Endothelial cell of umbilical vein (primary cell): ENCODE measurements at regions not wholly inside any gene's neighbourhood (a gene's known extent, or its start where the extent isn't known, plus 50 kb on each side); places are given as distances from the start of the nearest gene placed in this dataset.

Source experiments
- BruUV-seq: library from RNA; stranded (reverse); fragments of 400-500 nt; replicated peaks from 2 replicates; lab custom pipeline; 2021; lab: Mats Ljungman, UMichigan
- CTCF ChIA-PET: fragments of 300-600, 350-600 bp; sonication (Branson Sonifier 250); formaldehyde crosslinking; loops from one replicate; lab custom pipeline; 2021; ENCODE audit warnings: antibody characterized with exemption, inconsistent platforms; lab: Charles Lee
- POLR2A ChIA-PET: fragments of 300-600, 350-600 bp; sonication (Branson Sonifier 250); formaldehyde crosslinking; loops from one replicate; lab custom pipeline; 2021; ENCODE audit warnings: antibody characterized with exemption, inconsistent platforms; lab: Charles Lee
- DNase-seq: peaks from one replicate; pipeline ENCODE4 v3.0.0-alpha.2; 2011; ENCODE audit warnings: low read depth, low spot score
- FAIRE-seq: peaks from 2 replicates; lab custom pipeline; 2011; peaks lifted over from hg19 to GRCh38; lab: Jason Lieb, UNC
- H2AFZ ChIP-seq: 2 replicates; pipeline ENCODE4 v1.6.0; 2012; ENCODE audit warnings: low read depth, low read length, control low read depth, inconsistent platforms
- H3K27ac ChIP-seq: 2 replicates; pipeline ENCODE4 v1.5.1; 2011; ENCODE audit warnings: low read depth, mild to moderate bottlenecking, control low read depth, low read length, moderate library complexity; ENCODE audit not compliant: insufficient read depth
- H3K27me3 ChIP-seq, 2 experiments: 2 replicates each; pipeline versions ENCODE4 v1.6.0 to v1.6.1; 2011; ENCODE audit warnings: low read length in 2 of 2, mixed read lengths in 1 of 2; ENCODE audit not compliant: control insufficient read depth in 2 of 2, insufficient read depth in 2 of 2
- H3K36me3 ChIP-seq, 2 experiments: 2 replicates in 1 of 2; 3 replicates in 1 of 2; pipeline ENCODE4 v1.5.1; 2011; ENCODE audit warnings: low read length in 2 of 2, mild to moderate bottlenecking in 1 of 2, moderate library complexity in 1 of 2; ENCODE audit not compliant: control insufficient read depth in 2 of 2, insufficient read depth in 2 of 2; ENCODE audit errors: extremely low read depth in 1 of 2
- H3K4me1 ChIP-seq: 3 replicates; pipeline ENCODE4 v1.5.1; 2011; ENCODE audit warnings: mild to moderate bottlenecking, low read length; ENCODE audit not compliant: control insufficient read depth, insufficient read depth; ENCODE audit errors: extremely low read depth
- H3K4me2 ChIP-seq: 2 replicates; pipeline ENCODE4 v1.6.1; 2011; ENCODE audit warnings: low read length, control low read depth, mixed read lengths; ENCODE audit not compliant: insufficient read depth
- H3K4me3 ChIP-seq, 3 experiments: fragments of 200-600 bp in 1 of 3; sonication (generic), shearing (Covaris generic) in 1 of 3; replicated peaks in 1 of 3; 2 replicates each; pipeline ENCODE4 v1.5.1; 2011 to 2016; ENCODE audit warnings: control low read depth in 3 of 3, low read length in 3 of 3, mild to moderate bottlenecking in 2 of 3, inconsistent platforms in 1 of 3, low read depth in 1 of 3, moderate library complexity in 1 of 3; ENCODE audit not compliant: insufficient read depth in 1 of 3
- H3K79me2 ChIP-seq: 2 replicates; pipeline ENCODE4 v1.6.0; 2012; ENCODE audit warnings: low read length, inconsistent platforms; ENCODE audit not compliant: control insufficient read depth, insufficient read depth
- H3K9ac ChIP-seq: replicated peaks from 2 replicates; pipeline ENCODE3; 2011; ENCODE audit warnings: low read length, control low read depth; ENCODE audit not compliant: insufficient read depth; ENCODE audit errors: extremely low read depth
- H3K9me1 ChIP-seq: replicated peaks from 3 replicates; pipeline ENCODE4 v1.6.0; 2011; ENCODE audit warnings: mild to moderate bottlenecking, low read length; ENCODE audit not compliant: control insufficient read depth, insufficient read depth; ENCODE audit errors: extremely low read depth
- H3K9me3 ChIP-seq: replicated peaks from 2 replicates; pipeline ENCODE4 v1.5.1; 2012; ENCODE audit warnings: low read length, inconsistent platforms; ENCODE audit not compliant: control insufficient read depth, insufficient read depth
- H4K20me1 ChIP-seq: replicated peaks from 2 replicates; pipeline ENCODE3; 2011; ENCODE audit warnings: mild to moderate bottlenecking, low read length; ENCODE audit not compliant: control insufficient read depth, insufficient read depth; ENCODE audit errors: extremely low read depth
- EZH2 ChIP-seq: IDR thresholded peaks from 2 replicates; pipeline ENCODE4 v1.6.1; 2012; ENCODE audit warnings: borderline replicate concordance, low read depth, mild to moderate bottlenecking, moderate library complexity, low read length, inconsistent platforms; ENCODE audit not compliant: severe bottlenecking
- FOS ChIP-seq: IDR thresholded peaks from 2 replicates; pipeline ENCODE4 v1.6.1; 2011; ENCODE audit warnings: mild to moderate bottlenecking, low read length, moderate library complexity, borderline replicate concordance; ENCODE audit not compliant: insufficient read depth
- GATA2 ChIP-seq: IDR thresholded peaks from 2 replicates; pipeline ENCODE4 v1.7.0; 2011; ENCODE audit warnings: low read depth, mild to moderate bottlenecking, moderate library complexity, mixed read lengths, low read length; ENCODE audit not compliant: insufficient read length, insufficient read depth
- JUN ChIP-seq: IDR thresholded peaks from 2 replicates; pipeline ENCODE4 v1.6.1; 2011; ENCODE audit warnings: borderline replicate concordance, low read depth; ENCODE audit not compliant: insufficient read length, insufficient read depth
- MYC ChIP-seq: IDR thresholded peaks from one replicate; pipeline ENCODE4 v1.6.1; 2011; ENCODE audit warnings: mild to moderate bottlenecking, low read depth, low read length
- POLR2A ChIP-seq: IDR thresholded peaks from 2 replicates; pipeline ENCODE4 v1.6.1; 2012; ENCODE audit warnings: low read depth, mild to moderate bottlenecking, control low read depth, low read length
- POLR2AphosphoS5 ChIP-seq: IDR thresholded peaks from 2 replicates; pipeline ENCODE4 v1.6.1; 2012; ENCODE audit warnings: low read depth, mild to moderate bottlenecking, control low read depth, low read length, moderate library complexity; ENCODE audit not compliant: insufficient read depth
- dilution Hi-C: fragments of 300-500 bp; cut with MboI; formaldehyde crosslinking; loops from one replicate; pipeline ENCODE4 v1.15.0; 2019; ENCODE audit warnings: low sequenced_read_pairs; ENCODE audit not compliant: extremely low pct_ligation_motif_present
- intact Hi-C: fragments of 100-400 bp; cut with micrococcal nuclease; formaldehyde crosslinking; loops from one replicate; pipeline ENCODE4 v1.10.0; 2022
- TF ChIP-seq, protein P1 (sequence below), 2 donors: IDR thresholded peaks; 1 replicate in 1 of 2; 2 replicates in 1 of 2; pipeline ENCODE4 v1.5.1; 2011; ENCODE audit warnings: low read length in 2 of 2, mild to moderate bottlenecking in 2 of 2, moderate library complexity in 2 of 2, control low read depth in 1 of 2, inconsistent platforms in 1 of 2, low read depth in 1 of 2; ENCODE audit not compliant: insufficient read depth in 1 of 2; ENCODE audit errors: extremely low read depth in 1 of 2
- TF ChIP-seq, protein P2 (sequence below): IDR thresholded peaks from 2 replicates; pipeline ENCODE4 v1.6.1; 2011; ENCODE audit not compliant: insufficient read depth, insufficient read length

DNA sequence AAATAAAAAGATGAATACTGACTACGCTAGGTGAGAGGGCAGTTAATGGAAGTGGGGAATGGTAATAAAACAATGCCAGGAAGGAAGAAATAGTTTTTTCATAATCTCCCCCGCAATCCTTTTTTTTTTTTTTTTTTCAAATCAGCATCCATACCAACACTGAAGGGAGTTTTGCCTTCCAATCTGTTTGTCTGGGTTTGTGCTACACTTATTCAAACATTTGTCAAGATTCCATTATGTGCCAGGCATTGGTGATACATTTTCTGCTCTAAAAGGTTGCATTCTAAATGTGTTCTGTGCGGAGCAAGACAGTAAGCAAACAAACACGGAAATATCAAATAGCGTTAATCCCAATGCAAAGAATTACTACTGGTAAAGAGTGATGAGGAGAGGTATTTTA, 437.9 kb upstream of the BOD1L1 start:
- DNase-seq, result no peak
- intact Hi-C loops, result no loop called here
- Histone ChIP-seq H3K4me3 (no peak overlapping the region), H3K9me3 (no peaks in the 10 kb centered on the region), H4K20me1 (no peaks in the 10 kb centered on the region), H2AFZ (no peak overlapping the region), H3K4me1 (no peaks in the 10 kb centered on the region), H3K36me3 (no peaks in the 10 kb centered on the region), H3K79me2 (no peaks in the 10 kb centered on the region), H3K27ac (no peak overlapping the region), H3K9me1 (no peaks in the 10 kb centered on the region), H3K4me2 (no peak overlapping the region), H3K9ac (no peak overlapping the region), H3K27me3 (no peaks in the 10 kb centered on the region)
- FAIRE-seq, result no peak
- dilution Hi-C loops, result no loop called here
- ChIA-PET POLR2A (no interaction called here), CTCF (interaction anchor here (0.7 kb wide), 1 partner anchor 15 kb away, joined by 3 read pairs; no protein-coding TSS in a partner anchor)
- no TSS peak for BruUV-seq
- no peak for TF ChIP-seq GATA2
- TF ChIP-seq POLR2AphosphoS5, result no peak
- no peak for TF ChIP-seq EZH2
- no peak for TF ChIP-seq MYC
- no peak for TF ChIP-seq POLR2A
- no peak for TF ChIP-seq JUN
- TF ChIP-seq, protein P1, sequence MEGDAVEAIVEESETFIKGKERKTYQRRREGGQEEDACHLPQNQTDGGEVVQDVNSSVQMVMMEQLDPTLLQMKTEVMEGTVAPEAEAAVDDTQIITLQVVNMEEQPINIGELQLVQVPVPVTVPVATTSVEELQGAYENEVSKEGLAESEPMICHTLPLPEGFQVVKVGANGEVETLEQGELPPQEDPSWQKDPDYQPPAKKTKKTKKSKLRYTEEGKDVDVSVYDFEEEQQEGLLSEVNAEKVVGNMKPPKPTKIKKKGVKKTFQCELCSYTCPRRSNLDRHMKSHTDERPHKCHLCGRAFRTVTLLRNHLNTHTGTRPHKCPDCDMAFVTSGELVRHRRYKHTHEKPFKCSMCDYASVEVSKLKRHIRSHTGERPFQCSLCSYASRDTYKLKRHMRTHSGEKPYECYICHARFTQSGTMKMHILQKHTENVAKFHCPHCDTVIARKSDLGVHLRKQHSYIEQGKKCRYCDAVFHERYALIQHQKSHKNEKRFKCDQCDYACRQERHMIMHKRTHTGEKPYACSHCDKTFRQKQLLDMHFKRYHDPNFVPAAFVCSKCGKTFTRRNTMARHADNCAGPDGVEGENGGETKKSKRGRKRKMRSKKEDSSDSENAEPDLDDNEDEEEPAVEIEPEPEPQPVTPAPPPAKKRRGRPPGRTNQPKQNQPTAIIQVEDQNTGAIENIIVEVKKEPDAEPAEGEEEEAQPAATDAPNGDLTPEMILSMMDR (IDR thresholded peaks at IDR 0.05; ENCODE audit: extremely low read depth in 1 of 2, insufficient read depth in 1 of 2, low read depth in 1 of 2, low read length in 2 of 2), result no peak
- TF ChIP-seq, protein P2, sequence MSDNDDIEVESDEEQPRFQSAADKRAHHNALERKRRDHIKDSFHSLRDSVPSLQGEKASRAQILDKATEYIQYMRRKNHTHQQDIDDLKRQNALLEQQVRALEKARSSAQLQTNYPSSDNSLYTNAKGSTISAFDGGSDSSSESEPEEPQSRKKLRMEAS, result no peak
- TF ChIP-seq FOS, result no peak
